Panc1 (cell line): ENCODE measurements at regions not wholly inside any gene's neighbourhood (a gene's known extent, or its start where the extent isn't known, plus 50 kb on each side); places are given as distances from the start of the nearest gene placed in this dataset.

Experiments
- POLR2AphosphoS5 ChIP-seq: IDR thresholded peaks from 2 replicates; pipeline ENCODE4 v1.6.1; 2012; ENCODE audit warnings: mild to moderate bottlenecking, low read depth, low read length, moderate library complexity
- TF ChIP-seq, protein P1 (sequence below): fragments of 450-650 bp; IDR thresholded peaks from 2 replicates; pipeline ENCODE4 v1.5.1; 2017; ENCODE audit warnings: mild to moderate bottlenecking

DNA sequence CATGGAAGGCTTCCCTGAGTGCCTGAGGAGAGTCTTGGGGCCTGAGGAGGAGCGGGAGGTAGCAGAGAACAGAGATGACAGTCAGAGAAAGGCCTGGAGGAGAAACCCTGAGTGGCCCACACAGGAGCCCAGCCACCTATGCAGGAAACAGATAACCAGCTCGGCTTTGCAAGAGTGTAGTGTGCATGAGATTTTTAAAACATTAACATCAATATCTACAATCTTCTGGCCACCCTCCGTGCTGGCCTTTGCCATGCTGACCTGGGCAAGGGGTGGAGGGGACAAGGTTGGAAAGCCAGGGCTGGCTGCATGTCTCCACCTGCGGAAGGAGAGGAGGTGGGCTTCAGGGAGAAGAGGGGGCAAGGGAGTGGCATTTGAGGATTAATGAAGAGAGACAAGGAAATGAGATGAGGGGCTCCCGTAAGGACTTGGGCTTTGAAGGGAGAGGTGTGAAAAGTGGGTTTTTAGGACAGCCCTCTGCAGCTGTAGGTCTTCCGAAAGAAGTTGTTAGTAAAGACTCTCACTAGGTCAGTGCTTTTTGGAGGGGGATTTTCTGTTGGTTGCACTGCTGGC lies 59.3 kb upstream of the SDK1 start:
- TF ChIP-seq, protein P1, sequence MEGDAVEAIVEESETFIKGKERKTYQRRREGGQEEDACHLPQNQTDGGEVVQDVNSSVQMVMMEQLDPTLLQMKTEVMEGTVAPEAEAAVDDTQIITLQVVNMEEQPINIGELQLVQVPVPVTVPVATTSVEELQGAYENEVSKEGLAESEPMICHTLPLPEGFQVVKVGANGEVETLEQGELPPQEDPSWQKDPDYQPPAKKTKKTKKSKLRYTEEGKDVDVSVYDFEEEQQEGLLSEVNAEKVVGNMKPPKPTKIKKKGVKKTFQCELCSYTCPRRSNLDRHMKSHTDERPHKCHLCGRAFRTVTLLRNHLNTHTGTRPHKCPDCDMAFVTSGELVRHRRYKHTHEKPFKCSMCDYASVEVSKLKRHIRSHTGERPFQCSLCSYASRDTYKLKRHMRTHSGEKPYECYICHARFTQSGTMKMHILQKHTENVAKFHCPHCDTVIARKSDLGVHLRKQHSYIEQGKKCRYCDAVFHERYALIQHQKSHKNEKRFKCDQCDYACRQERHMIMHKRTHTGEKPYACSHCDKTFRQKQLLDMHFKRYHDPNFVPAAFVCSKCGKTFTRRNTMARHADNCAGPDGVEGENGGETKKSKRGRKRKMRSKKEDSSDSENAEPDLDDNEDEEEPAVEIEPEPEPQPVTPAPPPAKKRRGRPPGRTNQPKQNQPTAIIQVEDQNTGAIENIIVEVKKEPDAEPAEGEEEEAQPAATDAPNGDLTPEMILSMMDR, result no peak
- no peak for TF ChIP-seq POLR2AphosphoS5
